ENCODE measurements at regions not wholly inside any gene's neighbourhood (a gene's known extent, or its start where the extent isn't known, plus 50 kb on each side); places are given as distances from the start of the nearest gene placed in this dataset.

GRCh38 chrX:13266641-13267345 lies 53.1 kb downstream of the ATXN3L start:
- no peak for DNase-seq

DNA sequence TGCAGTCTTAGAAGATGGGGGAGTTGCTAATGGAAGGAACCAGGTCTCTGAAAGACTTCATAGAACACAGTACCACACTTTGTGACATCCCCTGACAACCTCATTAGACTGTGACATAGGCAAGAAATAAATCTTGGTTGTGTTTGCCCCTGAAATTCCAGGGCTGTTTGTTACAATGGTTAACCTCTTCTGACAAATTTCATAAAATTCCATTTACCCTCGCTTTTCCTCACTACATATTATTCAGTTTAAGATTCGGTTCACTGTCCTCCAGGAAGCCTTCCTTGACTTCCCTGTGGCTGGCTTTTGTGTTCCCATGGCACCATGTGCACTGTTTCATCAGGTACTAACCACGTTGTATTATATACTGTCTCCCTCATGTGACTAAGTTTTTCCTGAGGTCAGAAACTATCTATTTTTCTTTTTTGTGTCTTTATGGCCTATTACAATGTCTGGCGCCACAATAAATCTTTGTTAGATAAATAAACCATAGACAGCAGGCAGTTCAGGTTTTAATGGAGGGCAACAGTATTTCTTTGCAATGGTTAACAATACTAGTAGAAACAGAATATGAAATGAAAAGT lies 54.2 kb downstream of the ATXN3L start:
- DNase-seq: no peak

DNA sequence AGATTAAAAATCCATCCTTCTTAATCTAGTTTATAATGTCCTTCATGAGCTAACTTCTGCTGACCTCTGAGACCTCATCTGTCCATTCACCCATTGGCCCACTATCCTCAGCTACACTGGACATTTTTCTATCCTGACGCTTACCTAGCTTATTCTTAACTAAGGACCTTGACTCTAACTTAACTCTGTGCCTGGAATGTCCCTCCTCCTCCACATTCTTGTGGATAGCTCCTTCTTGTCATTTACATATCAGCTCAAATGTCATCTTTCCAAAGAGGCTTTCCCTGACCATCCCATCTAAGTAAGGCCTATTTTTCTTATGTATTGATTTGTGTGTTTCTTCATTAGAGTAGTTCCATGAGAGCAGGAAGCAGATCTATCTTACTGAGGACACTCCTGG lies 54.7 kb downstream of the ATXN3L start:
- DNase-seq: no peak

DNA sequence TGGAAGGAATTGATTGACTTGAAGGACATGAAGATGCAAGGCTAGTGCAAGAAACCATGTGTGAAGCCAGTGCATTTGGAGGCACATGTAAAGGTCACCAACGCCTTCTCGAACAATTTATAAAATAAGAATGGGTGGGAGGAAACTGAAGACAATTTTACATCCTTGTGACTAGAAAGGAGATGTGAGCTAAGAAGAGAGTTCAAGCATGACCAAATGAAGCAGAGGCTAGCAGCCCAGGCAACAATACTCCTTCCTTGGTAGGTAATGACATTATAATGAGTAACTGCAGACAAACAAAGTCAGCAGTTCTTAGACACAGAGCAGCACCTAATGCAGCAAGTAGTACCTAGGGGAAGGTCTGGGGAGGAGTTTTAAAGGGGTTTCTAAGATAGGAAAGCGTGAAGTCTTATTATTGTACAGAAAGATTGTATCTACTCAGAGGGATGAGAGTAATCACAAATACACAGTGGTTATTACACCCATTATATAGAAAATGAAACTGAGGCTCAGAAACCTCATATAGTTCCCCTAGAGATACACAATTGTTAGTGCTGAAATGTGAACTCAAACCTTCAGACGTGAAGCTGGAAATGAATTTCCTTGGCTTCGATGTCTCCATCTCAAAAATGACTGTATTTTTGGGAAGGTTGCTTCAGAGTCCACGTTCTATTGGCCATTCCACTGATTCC lies 56.1 kb downstream of the ATXN3L start:
- no peak for DNase-seq

GRCh38 chrX:13261348-13261747 lies 58.5 kb downstream of the ATXN3L start:
- DNase-seq: no peak

- no peak for DNase-seq
Observed at GRCh38 chrX:13260598-13260997, 59.3 kb downstream of the ATXN3L start.

- DNase-seq: no peak
Observed at GRCh38 chrX:13258725-13259124, 61.1 kb downstream of the ATXN3L start.

GRCh38 chrX:13258052-13258444 lies 61.8 kb downstream of the ATXN3L start:
- DNase-seq: no peak

DNA sequence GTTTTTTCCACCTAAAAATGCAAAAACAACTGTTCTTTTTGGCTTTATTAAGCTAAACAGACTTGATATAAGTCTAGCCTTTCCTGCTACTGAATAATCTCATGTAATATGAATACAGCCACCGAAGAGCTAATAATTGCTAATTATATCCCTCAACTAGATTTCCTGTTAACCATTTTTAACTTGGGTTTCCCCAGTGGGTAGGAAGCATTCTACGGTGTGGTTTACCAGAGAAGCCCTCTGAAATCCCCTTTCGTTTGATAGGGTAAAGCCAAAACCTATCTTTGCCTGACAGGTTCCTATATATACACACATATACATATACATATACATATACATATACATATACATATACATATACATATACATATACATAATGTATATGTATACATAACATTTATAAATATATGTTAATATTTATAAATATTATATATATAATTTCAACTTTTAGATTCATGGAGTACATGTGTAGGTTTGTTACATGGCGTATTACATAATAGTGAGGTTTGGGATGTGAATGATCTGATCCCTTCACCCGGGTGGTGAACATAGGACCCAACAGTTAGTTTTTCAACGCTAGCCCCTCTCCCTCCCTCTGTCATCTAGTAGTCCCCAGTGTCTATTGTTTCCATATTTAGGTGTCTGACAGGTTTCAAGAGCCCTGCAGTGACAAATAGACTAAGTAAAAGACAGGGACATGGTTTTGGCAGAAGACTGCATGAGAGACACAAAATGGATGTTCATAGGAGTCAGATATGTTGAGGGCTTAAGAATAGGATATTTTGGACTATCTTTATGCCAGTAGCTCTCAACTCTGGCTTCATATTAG lies 62.4 kb downstream of the ATXN3L start:
- no peak for DNase-seq

DNA sequence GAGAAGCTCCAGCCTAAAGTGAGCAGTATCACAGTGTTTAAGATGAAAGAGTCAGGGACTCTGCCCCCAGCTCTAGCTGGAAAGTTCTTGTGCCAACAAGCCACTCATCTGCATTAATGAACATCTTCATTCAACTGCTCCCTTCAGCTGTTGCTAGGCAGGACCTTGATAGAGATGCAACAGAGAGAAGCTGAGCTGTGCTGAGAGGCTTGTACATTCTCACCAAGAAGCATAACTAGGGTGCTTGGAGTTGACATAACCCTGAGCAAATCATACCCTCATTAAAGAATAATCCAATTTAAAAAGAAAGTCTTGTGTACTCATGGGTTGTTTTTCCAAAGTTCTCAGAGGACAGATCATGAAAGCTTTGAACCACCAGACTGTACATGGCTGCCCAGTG lies 63.2 kb downstream of the ATXN3L start:
- DNase-seq: no peak

GRCh38 chrX:13254870-13255269 lies 65.0 kb downstream of the ATXN3L start:
- DNase-seq: no peak

DNA sequence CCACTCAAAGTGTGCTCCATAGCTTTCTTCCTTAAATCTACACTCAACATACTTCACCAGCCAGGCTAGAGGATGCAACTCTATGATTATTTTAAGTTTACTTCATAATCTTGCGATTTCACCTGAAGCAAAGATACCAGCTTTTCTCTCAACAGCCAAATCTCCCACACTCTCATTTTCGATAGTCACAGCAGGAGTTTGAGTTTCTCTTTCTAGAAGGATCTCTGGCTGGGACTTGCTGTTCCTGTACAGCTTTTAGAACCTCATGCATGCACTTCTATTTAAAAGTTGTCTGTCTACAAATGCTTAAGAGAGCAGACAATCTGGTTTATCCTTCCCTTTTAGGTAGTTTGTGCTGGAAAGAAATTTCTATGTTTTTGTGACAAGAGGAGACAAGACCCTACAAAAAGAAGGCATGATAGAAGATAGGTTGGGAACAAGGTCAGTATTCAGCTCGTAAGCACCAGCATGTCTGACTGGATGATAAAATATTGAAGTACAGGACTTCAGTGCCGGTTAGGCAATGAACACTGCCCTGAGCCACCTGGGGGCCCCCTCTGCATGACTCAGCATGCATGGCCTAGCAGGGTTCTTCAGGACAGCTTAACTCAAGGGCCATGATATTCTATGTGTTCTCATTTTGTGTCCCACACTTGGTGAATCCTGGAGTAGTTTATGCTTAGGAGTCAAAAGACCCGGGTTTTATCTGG lies 65.6 kb downstream of the ATXN3L start:
- no peak for DNase-seq

- no peak for DNase-seq
Observed at GRCh38 chrX:13253223-13253622, 66.6 kb downstream of the ATXN3L start.

DNA sequence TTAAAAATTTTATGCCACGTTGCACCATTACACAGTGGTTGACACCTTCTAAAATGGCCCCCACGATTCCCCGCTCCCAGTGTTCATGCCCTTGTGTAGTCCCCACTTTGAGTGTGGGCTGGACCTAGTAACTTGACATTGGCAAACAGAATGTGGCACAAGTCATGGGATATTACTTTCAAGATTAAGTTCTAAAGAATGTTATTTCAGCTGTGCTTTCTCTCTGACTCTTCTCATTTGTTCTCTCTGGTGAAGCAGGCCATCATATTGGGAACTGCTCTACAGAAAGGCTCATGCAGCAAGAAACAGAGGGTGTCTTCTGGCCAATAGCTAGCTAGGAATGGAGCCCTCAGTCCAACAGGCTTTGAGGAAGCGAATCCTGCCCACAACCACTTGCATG lies 67.1 kb downstream of the ATXN3L start:
- DNase-seq: no peak

- DNase-seq: no peak
Observed at GRCh38 chrX:13250826-13251580, 68.8 kb downstream of the ATXN3L start.

DNA sequence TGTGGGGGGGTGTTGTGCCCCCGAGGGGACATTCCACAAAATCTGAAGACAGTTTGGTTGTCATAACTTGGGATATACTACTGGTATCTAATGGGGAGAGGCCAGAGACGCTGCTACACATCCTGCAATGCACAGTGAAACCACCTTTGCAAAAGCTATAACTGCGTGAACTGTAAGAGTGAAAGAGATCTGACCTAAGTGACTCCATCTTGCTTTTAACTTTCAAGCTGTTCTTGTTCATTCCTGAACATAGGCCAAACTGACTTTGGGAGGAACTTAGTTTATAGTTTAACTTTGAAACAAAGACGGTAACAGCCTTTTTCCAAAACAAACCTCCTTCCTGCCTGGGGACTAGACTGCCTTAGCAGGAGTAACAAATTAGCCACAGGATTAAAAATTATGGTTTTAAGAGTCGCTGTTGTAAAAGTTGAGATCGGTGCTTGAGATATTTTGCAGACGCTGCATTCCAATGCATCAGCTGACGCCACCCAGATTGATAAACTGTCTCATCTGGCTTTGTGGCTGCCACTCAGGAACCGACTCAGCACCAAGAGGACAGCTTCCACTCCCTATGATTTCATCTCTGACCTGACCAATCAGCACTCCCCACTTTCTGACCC lies 70.9 kb downstream of the ATXN3L start:
- DNase-seq: no peak

GRCh38 chrX:13239272-13239671 lies 80.6 kb downstream of the ATXN3L start:
- DNase-seq: no peak

DNA sequence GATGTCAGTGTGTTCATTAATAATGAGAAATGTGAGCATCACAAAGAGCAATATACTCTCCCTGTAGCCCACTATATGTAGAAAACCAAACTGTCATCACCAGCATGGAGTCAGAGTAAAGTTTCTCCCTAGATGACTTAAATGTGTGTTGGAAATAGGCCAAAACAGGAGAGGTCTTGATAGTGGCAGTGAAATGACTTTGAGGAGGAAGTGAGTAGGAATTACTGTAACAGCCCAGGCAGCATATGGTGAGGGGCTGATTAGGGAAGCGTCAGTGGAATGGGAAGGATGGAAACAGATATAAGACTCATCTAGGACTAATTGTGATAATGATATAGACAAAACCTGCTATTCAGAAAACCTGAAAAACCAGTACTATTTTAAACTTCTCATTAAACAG lies 83.9 kb downstream of the ATXN3L start:
- DNase-seq: no peak

- no peak for DNase-seq
Observed at GRCh38 chrX:13232484-13232883, 87.4 kb downstream of the ATXN3L start.

DNA sequence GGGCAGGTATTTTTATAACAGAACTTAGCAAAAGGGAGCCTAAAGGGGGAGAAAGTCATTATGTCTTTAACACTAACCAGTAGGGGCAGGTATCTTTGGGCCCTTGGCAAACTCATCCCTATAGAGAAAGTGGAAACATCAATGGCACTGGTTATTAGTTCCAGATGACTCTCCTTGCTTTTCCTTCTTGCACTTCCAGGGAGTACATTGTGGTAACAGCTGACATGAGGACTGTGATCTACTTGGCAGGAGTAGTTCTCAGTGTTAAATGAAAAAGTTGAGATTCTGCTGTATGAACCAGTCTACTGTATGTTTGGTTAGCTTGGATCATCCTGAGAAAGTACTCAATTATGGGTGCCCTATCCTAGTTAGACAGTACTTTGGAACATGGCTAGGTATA lies 93.6 kb downstream of the ATXN3L start:
- DNase-seq: no peak

GRCh38 chrX:13223868-13224567 lies 95.8 kb downstream of the ATXN3L start:
- DNase-seq: no peak

Measured in DMS79 (cell line).